Common myeloid progenitor, CD34-positive (primary cell): ENCODE measurements at regions not wholly inside any gene's neighbourhood (a gene's known extent, or its start where the extent isn't known, plus 50 kb on each side); places are given as distances from the start of the nearest gene placed in this dataset.

ENCODE experiments used
- CTCF ChIA-PET: fragments of 350-600 bp; sonication (Branson Sonifier 250); formaldehyde crosslinking; loops from one replicate; lab custom pipeline; 2021; ENCODE audit warnings: antibody characterized with exemption; lab: Charles Lee
- POLR2A ChIA-PET: fragments of 350-600 bp; sonication (Branson Sonifier 250); formaldehyde crosslinking; loops from one replicate; lab custom pipeline; 2021; ENCODE audit warnings: antibody characterized with exemption; lab: Charles Lee
- DNase-seq, 3 donors: peaks; one replicate each; pipeline versions ENCODE4 v3.0.0 to v3.0.0-alpha.2; 2013
- H3K27ac ChIP-seq, 2 experiments: 1 replicate in 1 of 2; 2 replicates in 1 of 2; pipeline ENCODE4 v1.7.0; 2013; ENCODE audit warnings: inconsistent platforms in 2 of 2, low read length in 2 of 2, mild to moderate bottlenecking in 2 of 2, low read depth in 1 of 2, moderate library complexity in 1 of 2; ENCODE audit not compliant: severe bottlenecking in 2 of 2, insufficient read depth in 1 of 2, poor library complexity in 1 of 2
- H3K27me3 ChIP-seq, 5 experiments: replicated peaks in 2 of 5; 1 replicate in 3 of 5; 2 replicates in 2 of 5; pipeline versions ENCODE4 v1.6.1 to v1.7.0; 2013; ENCODE audit warnings: low read length in 4 of 5, mild to moderate bottlenecking in 2 of 5, moderate library complexity in 2 of 5, inconsistent platforms in 1 of 5; ENCODE audit not compliant: insufficient read depth in 5 of 5, control insufficient read depth in 4 of 5
- H3K36me3 ChIP-seq, 4 experiments: 1 replicate in 2 of 4; 2 replicates in 2 of 4; pipeline versions ENCODE4 v1.6.1 to v1.7.0; 2013; ENCODE audit warnings: low read length in 3 of 4, control low read depth in 1 of 4, mild to moderate bottlenecking in 1 of 4; ENCODE audit not compliant: control insufficient read depth in 4 of 4, insufficient read depth in 4 of 4
- H3K4me1 ChIP-seq, 4 experiments: 1 replicate in 3 of 4; 2 replicates in 1 of 4; pipeline versions ENCODE4 v1.6.1 to v1.7.1; 2013; ENCODE audit warnings: low read length in 3 of 4, mild to moderate bottlenecking in 3 of 4, control low read depth in 1 of 4, inconsistent platforms in 1 of 4, moderate library complexity in 1 of 4; ENCODE audit not compliant: control insufficient read depth in 4 of 4, insufficient read depth in 4 of 4; ENCODE audit errors: control extremely low read depth in 1 of 4
- H3K4me3 ChIP-seq, 7 experiments: 1 replicate in 4 of 7; 2 replicates in 3 of 7; pipeline versions ENCODE4 v1.5.1 to v1.7.0; 2013; ENCODE audit warnings: mild to moderate bottlenecking in 7 of 7, low read length in 6 of 7, moderate library complexity in 6 of 7, inconsistent platforms in 2 of 7, low read depth in 2 of 7, control low read depth in 1 of 7; ENCODE audit not compliant: insufficient read depth in 4 of 7, control insufficient read depth in 1 of 7; ENCODE audit errors: extremely low read depth in 1 of 7
- H3K9me3 ChIP-seq, 5 experiments: 1 replicate in 4 of 5; 2 replicates in 1 of 5; pipeline versions ENCODE4 v1.6.1 to v1.7.1; 2013; ENCODE audit warnings: low read length in 4 of 5, mild to moderate bottlenecking in 2 of 5, inconsistent platforms in 1 of 5, low read depth in 1 of 5, moderate library complexity in 1 of 5; ENCODE audit not compliant: control insufficient read depth in 4 of 5, insufficient read depth in 2 of 5; ENCODE audit errors: control extremely low read depth in 1 of 5
- WGBS: methylation state at CpG from one replicate; pipeline ENCODE4 v1.1.5; 2013; ENCODE audit not compliant: insufficient coverage; 5-methylcytosine and 5-hydroxymethylcytosine counted together

DNA sequence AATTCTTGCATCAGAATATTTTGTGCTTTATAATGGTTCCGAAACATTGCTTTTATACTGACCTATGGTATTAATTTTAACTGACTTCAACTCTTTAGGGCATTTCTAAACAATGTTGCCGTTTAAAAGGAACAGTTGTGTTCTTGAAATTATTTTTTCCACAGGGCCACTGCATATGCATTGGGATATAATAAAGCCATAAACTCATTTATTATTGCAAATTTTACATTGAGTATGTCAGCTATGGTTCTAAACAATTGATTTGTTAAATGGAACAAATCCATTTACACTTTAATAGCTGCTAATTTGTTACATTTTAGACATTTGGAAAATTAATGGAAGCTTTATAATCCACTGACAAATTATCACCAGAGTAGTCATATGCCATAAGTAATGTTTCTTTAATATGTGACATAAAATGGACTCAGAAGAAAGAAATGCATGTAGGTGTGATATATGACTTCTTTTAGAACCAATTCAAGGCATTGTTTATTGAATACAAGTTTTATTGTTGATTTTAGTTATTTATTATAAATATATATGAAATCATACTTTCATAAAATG, 553.3 kb downstream of the TLL1 start:
- no peak for DNase-seq
- no peaks in the 10 kb centered on the region for H3K4me1 ChIP-seq
- H3K36me3 ChIP-seq: no peaks in the 10 kb centered on the region
- H3K9me3 ChIP-seq: no peaks in the 10 kb centered on the region
- ChIA-PET POLR2A (no interaction called here), CTCF (interaction anchor here (0.9 kb wide), 1 partner anchor 107 kb away, joined by 3 read pairs; no protein-coding TSS in a partner anchor)
- no peak overlapping the region for H3K27ac ChIP-seq
- no peaks in the 10 kb centered on the region for H3K27me3 ChIP-seq
- no peak overlapping the region for H3K4me3 ChIP-seq
- WGBS: no CpG with 5 or more reads among the region's 2 CpGs

DNA sequence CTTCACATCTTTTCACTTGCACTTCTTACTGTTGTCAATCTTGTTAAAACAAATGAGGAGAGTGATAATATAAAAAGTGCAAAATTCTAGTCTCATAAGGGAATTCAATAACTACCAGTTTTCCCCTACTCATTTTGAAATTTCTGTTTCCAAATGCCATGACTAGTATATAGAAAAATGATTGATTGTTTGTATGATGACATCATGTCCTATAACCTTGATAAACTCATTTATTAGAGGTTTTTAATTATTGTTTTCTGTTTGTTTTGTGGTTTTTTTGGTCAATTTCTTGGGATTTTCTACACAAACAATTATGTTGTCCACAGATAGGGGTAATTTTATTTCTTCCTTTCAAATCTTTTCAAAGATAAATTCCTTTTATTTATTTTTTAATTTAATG, 559.1 kb downstream of the TLL1 start:
- no peaks in the 10 kb centered on the region for H3K9me3 ChIP-seq
- POLR2A ChIA-PET: no interaction called here
- H3K4me3 ChIP-seq: no peak overlapping the region
- H3K27me3 ChIP-seq: no peaks in the 10 kb centered on the region
- H3K36me3 ChIP-seq: no peaks in the 10 kb centered on the region
- H3K27ac ChIP-seq: no peak overlapping the region
- no peak for DNase-seq
- no peaks in the 10 kb centered on the region for H3K4me1 ChIP-seq
- CTCF ChIA-PET: no interaction called here

DNA sequence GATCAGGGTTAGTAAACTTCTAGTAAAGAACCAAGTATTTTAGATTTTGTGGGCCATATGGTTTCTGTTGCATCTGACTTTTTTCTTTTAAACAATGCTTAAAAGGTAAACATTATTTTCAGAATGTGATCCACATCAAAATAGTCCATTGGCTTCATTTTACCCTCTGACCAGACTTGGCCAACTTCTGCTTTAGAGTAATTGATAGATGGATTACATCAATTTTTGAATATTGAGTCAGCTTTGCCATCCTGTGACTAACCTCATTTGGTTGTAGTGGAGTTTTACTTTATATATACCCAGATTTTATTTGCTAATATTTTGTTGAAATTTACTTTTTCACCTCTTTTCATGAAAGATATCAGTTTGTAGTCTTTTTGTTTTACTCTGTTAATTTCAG, 559.8 kb downstream of the TLL1 start:
- Histone ChIP-seq H3K4me3 (no peak overlapping the region), H3K9me3 (no peaks in the 10 kb centered on the region), H3K36me3 (no peaks in the 10 kb centered on the region), H3K27ac (no peak overlapping the region), H3K27me3 (no peaks in the 10 kb centered on the region), H3K4me1 (no peaks in the 10 kb centered on the region)
- POLR2A ChIA-PET: no interaction called here
- DNase-seq: no peak
- CTCF ChIA-PET: no interaction called here

DNA sequence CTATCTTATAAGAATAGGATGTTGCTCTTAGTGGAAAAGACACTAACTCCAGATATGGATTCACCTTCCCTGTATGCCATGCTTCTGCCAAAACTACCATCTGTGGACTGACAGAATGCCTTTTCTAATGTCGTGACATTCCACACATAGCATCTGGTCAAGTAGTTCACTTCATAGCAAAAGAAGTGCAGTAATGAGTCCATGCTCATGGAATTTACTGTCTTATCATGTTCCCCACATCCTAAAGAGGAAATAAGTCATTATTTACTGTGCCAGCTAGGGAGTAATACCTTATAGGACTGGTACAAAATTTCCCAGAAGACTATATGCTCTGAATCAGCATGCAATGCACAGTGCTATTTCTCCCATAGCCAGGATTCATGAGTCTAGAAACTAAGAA, 562.4 kb downstream of the TLL1 start:
- ChIA-PET POLR2A (no interaction called here), CTCF (no interaction called here)
- Histone ChIP-seq H3K9me3 (no peaks in the 10 kb centered on the region), H3K4me3 (no peak overlapping the region), H3K27me3 (no peaks in the 10 kb centered on the region), H3K4me1 (no peaks in the 10 kb centered on the region), H3K36me3 (no peaks in the 10 kb centered on the region), H3K27ac (no peak overlapping the region)
- WGBS: 0% methylated on average over 1 of the region's 1 CpG
- no peak for DNase-seq

DNA sequence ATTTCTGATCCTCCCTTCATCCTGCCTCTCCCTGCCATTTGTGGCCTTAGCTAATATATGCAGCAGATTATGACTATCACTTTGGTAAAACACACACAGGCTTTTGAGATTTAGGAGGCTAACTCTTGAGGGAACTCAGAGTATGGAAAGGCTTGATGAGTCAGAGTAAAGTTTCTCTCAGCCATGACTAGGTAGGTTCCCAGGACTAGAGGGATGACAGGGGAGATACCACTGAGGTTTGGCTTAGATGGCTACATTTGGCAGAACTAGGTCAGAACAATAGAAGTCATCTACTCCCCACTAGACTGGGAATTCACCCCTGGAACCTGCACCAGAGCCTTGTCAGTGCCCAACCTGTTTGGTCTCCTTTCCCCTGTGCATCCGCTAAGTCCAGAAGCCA, 585.7 kb downstream of the TLL1 start:
- DNase-seq: no peak
- Histone ChIP-seq H3K4me1 (no peaks in the 10 kb centered on the region), H3K4me3 (no peak overlapping the region), H3K27me3 (no peaks in the 10 kb centered on the region), H3K36me3 (no peaks in the 10 kb centered on the region), H3K9me3 (no peaks in the 10 kb centered on the region), H3K27ac (no peak overlapping the region)
- ChIA-PET POLR2A (no interaction called here), CTCF (no interaction called here)
- WGBS: no CpG with 5 or more reads among the region's 1 CpG

DNA sequence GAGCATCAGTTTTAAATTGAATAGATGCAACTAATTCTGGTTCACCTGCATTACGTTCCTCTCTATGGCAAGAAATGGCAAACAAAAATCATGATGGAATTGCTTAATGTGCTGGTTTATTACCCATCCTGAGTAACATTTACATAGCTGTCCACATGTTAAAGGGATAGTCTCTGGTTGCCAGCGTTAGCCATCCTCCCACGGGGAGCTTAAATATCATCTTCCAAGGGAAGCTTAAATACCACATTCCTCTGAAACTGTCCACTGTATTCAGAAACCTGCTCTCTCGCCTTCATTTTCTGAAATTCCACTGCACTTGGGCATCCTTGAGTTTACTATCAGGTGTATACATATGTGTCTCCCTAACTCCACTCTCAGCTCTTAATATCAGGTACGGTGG, 586.6 kb downstream of the TLL1 start:
- H3K4me1 ChIP-seq: no peaks in the 10 kb centered on the region
- H3K27ac ChIP-seq: no peak overlapping the region
- ChIA-PET POLR2A (no interaction called here), CTCF (no interaction called here)
- no peak for DNase-seq
- no peaks in the 10 kb centered on the region for H3K36me3 ChIP-seq
- no peak overlapping the region for H3K4me3 ChIP-seq
- H3K27me3 ChIP-seq: no peaks in the 10 kb centered on the region
- 95% methylated on average over 3 of the region's 5 CpGs for WGBS
- H3K9me3 ChIP-seq: no peaks in the 10 kb centered on the region

DNA sequence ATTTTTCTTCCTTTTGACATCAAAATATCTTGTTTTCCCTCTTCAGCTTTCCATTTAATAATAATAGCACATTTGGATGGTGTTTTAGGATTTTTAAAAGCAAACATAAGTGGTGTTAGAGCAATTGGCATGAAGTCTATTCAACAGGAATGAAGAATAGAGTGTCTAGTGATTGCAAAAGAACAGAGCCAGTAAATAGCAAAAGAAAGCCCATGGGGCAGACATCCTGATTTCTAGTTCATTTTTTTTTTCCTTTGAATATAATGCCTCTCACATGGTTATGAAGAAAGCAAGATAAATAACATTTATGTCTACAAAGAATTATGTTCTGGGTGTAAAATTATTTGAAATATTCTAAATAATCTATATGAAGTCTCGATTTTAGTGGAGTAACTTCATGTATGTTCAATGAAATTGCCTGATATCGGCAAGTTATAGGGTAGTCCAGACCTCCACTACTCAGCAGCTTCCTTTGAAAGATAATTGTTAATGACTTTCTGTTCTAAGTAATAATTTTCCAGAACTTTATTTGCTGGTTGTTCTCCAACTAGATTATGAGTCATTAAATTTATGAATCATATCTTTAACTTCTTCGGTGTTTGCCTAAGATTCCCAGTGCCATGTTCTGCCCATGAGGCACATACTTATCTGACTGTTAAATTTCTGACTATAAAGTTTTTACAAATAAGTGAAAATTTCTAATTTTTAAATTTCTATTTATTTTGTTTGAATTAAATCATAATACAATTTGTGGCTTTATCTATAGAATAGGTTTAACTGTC, 587.9 kb downstream of the TLL1 start:
- no peak overlapping the region for H3K27ac ChIP-seq
- no CpG with 5 or more reads among the region's 3 CpGs for WGBS
- no peaks in the 10 kb centered on the region for H3K27me3 ChIP-seq
- no peaks in the 10 kb centered on the region for H3K4me1 ChIP-seq
- H3K9me3 ChIP-seq: no peaks in the 10 kb centered on the region
- H3K4me3 ChIP-seq: no peak overlapping the region
- no peaks in the 10 kb centered on the region for H3K36me3 ChIP-seq
- CTCF ChIA-PET: no interaction called here
- POLR2A ChIA-PET: no interaction called here
- DNase-seq: no peak
